ENCODE measurements at regions not wholly inside any gene's neighbourhood (a gene's known extent, or its start where the extent isn't known, plus 50 kb on each side); places are given as distances from the start of the nearest gene placed in this dataset.

GRCh38 chr13:62431852-62432251 is 1016.2 kb upstream of the PCDH20 start:
- no peak for TF ChIP-seq POLR2A (IDR thresholded peaks at IDR 0.05)
- TF ChIP-seq CTCF (IDR thresholded peaks at IDR 0.05) = no peak
- no peak for TF ChIP-seq EP300 (IDR thresholded peaks at IDR 0.05)
- no peak for TF ChIP-seq POLR2AphosphoS5 (IDR thresholded peaks at IDR 0.05)

All from gastroesophageal sphincter (tissue), 3 donors.